ENCODE measurements at regions not wholly inside any gene's neighbourhood (a gene's known extent, or its start where the extent isn't known, plus 50 kb on each side); places are given as distances from the start of the nearest gene placed in this dataset.
A peak's percentile ranks its signal among the peaks of the same experiment; 100 is the strongest.

DNA sequence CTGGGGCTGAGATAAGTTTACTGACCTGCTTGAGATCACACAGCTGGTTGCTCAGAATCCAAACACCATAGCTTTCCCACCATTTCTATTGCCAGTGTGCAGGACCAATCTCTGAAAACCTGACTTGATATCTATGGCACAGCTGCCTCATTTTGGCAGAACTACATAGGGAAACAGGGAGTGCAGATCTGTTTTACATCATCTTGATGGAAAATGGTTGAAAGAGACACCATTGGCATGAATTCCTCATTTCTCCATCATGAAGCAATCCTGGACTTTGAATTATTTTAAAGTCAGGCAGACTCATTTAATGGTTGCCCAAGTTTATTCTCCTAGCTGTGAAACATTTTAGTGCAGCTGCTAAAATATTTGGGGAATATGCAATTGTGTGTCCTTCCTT, 1628.2 kb upstream of the SLC10A2 start (continued):
- TF ChIP-seq RBBP5 (IDR thresholded peaks at IDR 0.05; ENCODE audit: borderline replicate concordance, low read depth, low read length): no peak

DNA sequence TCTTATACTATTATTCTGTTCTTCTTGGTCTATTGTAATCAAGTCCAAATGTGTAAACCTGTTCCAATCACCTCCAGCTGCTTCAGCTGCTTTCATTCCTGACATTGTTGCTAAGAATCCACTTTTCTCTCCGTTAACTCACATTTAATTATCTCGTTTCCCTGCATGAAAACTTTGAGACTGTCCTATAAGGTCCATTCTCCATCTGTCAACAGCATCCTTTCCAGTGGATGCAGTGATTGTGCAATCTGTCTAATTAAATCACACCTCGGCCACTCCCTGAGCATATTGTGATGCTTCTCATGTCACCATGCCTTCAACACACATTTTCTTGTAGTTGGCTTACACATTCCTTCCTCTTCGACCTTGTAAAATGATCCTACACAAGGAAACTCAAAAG, 1626.9 kb upstream of the SLC10A2 start:
- H2AFZ ChIP-seq (ENCODE audit: low read length): no peak overlapping the region
- no peak overlapping the region for H3K18ac ChIP-seq (ENCODE audit: extremely low read depth, low read length)
- FAIRE-seq: no peak
- no peak overlapping the region for H3K14ac ChIP-seq (ENCODE audit: insufficient read length)
- CTCF ChIA-PET (ENCODE audit: partially characterized antibody): no interaction called here
- no peak overlapping the region for H2BK5ac ChIP-seq (ENCODE audit: low read depth, low read length)
- no peaks in the 10 kb centered on the region for H3K79me1 ChIP-seq (ENCODE audit: low read depth, low read length)
- no peak overlapping the region for H3K4ac ChIP-seq (replicated peaks; ENCODE audit: insufficient read length, low read depth, low read length)
- H3K79me2 ChIP-seq (ENCODE audit: control insufficient read depth in 1 of 2, insufficient read depth in 2 of 2, low read length in 2 of 2): no peaks in the 10 kb centered on the region
- no peak overlapping the region for H2BK20ac ChIP-seq (ENCODE audit: low read length)
- H3K36me3 ChIP-seq (ENCODE audit: control insufficient read depth in 2 of 4, insufficient read depth in 4 of 4, low read length in 3 of 4): no peaks in the 10 kb centered on the region
- POLR2A ChIA-PET (ENCODE audit: partially characterized antibody): no interaction called here
- H2BK15ac ChIP-seq (ENCODE audit: low read length): no peak overlapping the region
- no peak overlapping the region for H3K9ac ChIP-seq (replicated peaks in 1 of 4; ENCODE audit: extremely low read depth in 1 of 4, low read depth in 3 of 4, low read length in 3 of 4)
- no peak overlapping the region for H3K23ac ChIP-seq (ENCODE audit: insufficient read length)
- 89% methylated on average over 4 of the region's 4 CpGs; no CpG with 5 or more reads in 1 of the 2 experiments for WGBS, 2 experiments (ENCODE audit: extremely low coverage in 1 of 2, insufficient coverage in 1 of 2, insufficient read length in 1 of 2, insufficient replicate concordance in 2 of 2, low coverage in 1 of 2, low lambda C conversion rate in 2 of 2, missing lambda C conversion rate in 1 of 2)
- H3K27ac ChIP-seq (ENCODE audit: low read depth, low read length): no peak overlapping the region
- H2BK12ac ChIP-seq (ENCODE audit: low read depth, low read length): no peak overlapping the region
- H3K23me2 ChIP-seq (ENCODE audit: low read depth, low read length): no peaks in the 10 kb centered on the region
- H3K56ac ChIP-seq (replicated peaks; ENCODE audit: insufficient read length, low read depth, low read length): no peak overlapping the region
- no peak overlapping the region for H3K4me3 ChIP-seq (ENCODE audit: extremely low read depth in 1 of 4, insufficient read depth in 2 of 4, low read depth in 3 of 4, low read length in 4 of 4)
- no peaks in the 10 kb centered on the region for H4K20me1 ChIP-seq (replicated peaks in 1 of 2; ENCODE audit: control insufficient read depth in 1 of 2, insufficient read depth in 2 of 2, low read length in 2 of 2)
- no peaks in the 10 kb centered on the region for H3K4me1 ChIP-seq (replicated peaks in 1 of 4; ENCODE audit: control insufficient read depth in 3 of 4, insufficient read depth in 4 of 4, low read length in 3 of 4)
- no peak overlapping the region for H4K91ac ChIP-seq (replicated peaks; ENCODE audit: insufficient read length, low read length)
- no peak overlapping the region for H4K8ac ChIP-seq (ENCODE audit: extremely low read depth, insufficient read depth, low read length)
- TF ChIP-seq SP2 (IDR thresholded peaks at IDR 0.05; ENCODE audit: low read length) (no peak), JUN (IDR thresholded peaks at IDR 0.05; ENCODE audit: low read depth, low read length) (no peak), CEBPB (IDR thresholded peaks at IDR 0.05; ENCODE audit: low read depth, low read length) (no peak), CTBP2 (IDR thresholded peaks at IDR 0.05; ENCODE audit: borderline replicate concordance, insufficient read depth, insufficient read length, low read length) (no peak), SP4 (IDR thresholded peaks at IDR 0.05; ENCODE audit: low read length) (no peak), KDM5A (IDR thresholded peaks at IDR 0.05; ENCODE audit: low read length) (no peak)
- H3K9me3 ChIP-seq (ENCODE audit: insufficient read depth in 2 of 2, low read depth in 1 of 2, low read length in 1 of 2): no peaks in the 10 kb centered on the region
- H3K4me2 ChIP-seq (ENCODE audit: insufficient read depth in 1 of 2, low read depth in 2 of 2, low read length in 2 of 2): no peak overlapping the region
- DNase-seq (ENCODE audit: low read depth in 1 of 2, low spot score in 2 of 2): no peak
- H2BK120ac ChIP-seq (replicated peaks; ENCODE audit: low read depth, low read length): no peak overlapping the region
- H4K5ac ChIP-seq (ENCODE audit: insufficient read length, low read depth, low read length): no peak overlapping the region
- H2AK5ac ChIP-seq (ENCODE audit: low read depth, low read length): peak overlapping the region; percentile 71; the same call in 1 of the 2 replicates
- H3K27me3 ChIP-seq (replicated peaks in 1 of 4; ENCODE audit: control insufficient read depth in 3 of 4, extremely low read depth in 1 of 4, insufficient read depth in 3 of 4, low read length in 3 of 4): no peaks in the 10 kb centered on the region
